AML-193 (cell line): ENCODE measurements at regions not wholly inside any gene's neighbourhood (a gene's known extent, or its start where the extent isn't known, plus 50 kb on each side); places are given as distances from the start of the nearest gene placed in this dataset.

Source experiments
- DNase-seq, 2 experiments: peaks; one replicate each; lab custom pipeline; 2025; lab: John Stamatoyannopoulos, UW

GRCh38 chr17:77746393-77746792 lies 212.1 kb upstream of the TNRC6C start:
- no peak for DNase-seq

GRCh38 chr17:77746896-77747554 lies 211.5 kb upstream of the TNRC6C start:
- DNase-seq = no peak

GRCh38 chr17:77748436-77748835 lies 210.1 kb upstream of the TNRC6C start:
- no peak for DNase-seq

GRCh38 chr17:77749321-77749751 lies 209.2 kb upstream of the TNRC6C start:
- DNase-seq = no peak

GRCh38 chr17:77749989-77750388 lies 208.5 kb upstream of the TNRC6C start:
- DNase-seq = no peak

GRCh38 chr17:77750427-77751043 lies 208.0 kb upstream of the TNRC6C start:
- DNase-seq = no peak

GRCh38 chr17:77753246-77753645 lies 205.3 kb upstream of the TNRC6C start:
- DNase-seq = no peak

- no peak for DNase-seq
These were observed 204.7 kb upstream of the TNRC6C start for GRCh38 chr17:77753691-77754245.

GRCh38 chr17:77754956-77755355 lies 203.5 kb upstream of the TNRC6C start:
- no peak for DNase-seq

- DNase-seq = no peak
These were observed 203.0 kb upstream of the TNRC6C start for GRCh38 chr17:77755410-77755963.

- no peak for DNase-seq
These were observed 202.5 kb upstream of the TNRC6C start for GRCh38 chr17:77756028-77756427.

- no peak for DNase-seq
These were observed 201.5 kb upstream of the TNRC6C start for GRCh38 chr17:77756846-77757560.

GRCh38 chr17:77757561-77757898 lies 201.0 kb upstream of the TNRC6C start:
- DNase-seq = no peak

GRCh38 chr17:77763023-77763422 lies 195.5 kb upstream of the TNRC6C start:
- no peak for DNase-seq

- no peak for DNase-seq
These were observed 194.9 kb upstream of the TNRC6C start for GRCh38 chr17:77763575-77763974.

- DNase-seq = no peak
These were observed 193.2 kb upstream of the TNRC6C start for GRCh38 chr17:77765292-77765691.

- no peak for DNase-seq
These were observed 191.4 kb upstream of the TNRC6C start for GRCh38 chr17:77767148-77767547.

- no peak for DNase-seq
These were observed 190.2 kb upstream of the TNRC6C start for GRCh38 chr17:77768248-77768852.

GRCh38 chr17:77769215-77769614 lies 189.3 kb upstream of the TNRC6C start:
- no peak for DNase-seq

GRCh38 chr17:77769762-77770161 lies 188.7 kb upstream of the TNRC6C start:
- DNase-seq = no peak

GRCh38 chr17:77770331-77771105 lies 188.0 kb upstream of the TNRC6C start:
- no peak for DNase-seq

GRCh38 chr17:77771145-77771544 lies 187.4 kb upstream of the TNRC6C start:
- DNase-seq = no peak
